HepG2 (cell line): ENCODE measurements at regions not wholly inside any gene's neighbourhood (a gene's known extent, or its start where the extent isn't known, plus 50 kb on each side); places are given as distances from the start of the nearest gene placed in this dataset.

Experiments used
- ATAC-seq: fragments of 200-7000 bp; cut with Tn5 transposase; 3 replicates; pipeline ENCODE4 v1.9.1; 2020; ENCODE audit warnings: mild to moderate bottlenecking, moderate library complexity
- BruUV-seq: library from RNA; stranded (reverse); fragments of 400-500 nt; replicated peaks from 2 replicates; lab custom pipeline; 2021; lab: Mats Ljungman, UMichigan
- CTCF ChIA-PET: fragments of 300-600 bp; formaldehyde crosslinking; extraction: SDS; loops from one replicate; lab custom pipeline; 2021; ENCODE audit warnings: low total read pairs, inconsistent platforms, low intra/inter-chr PET ratio; lab: Yijun Ruan, JAX
- POLR2A ChIA-PET: fragments of 350-600 bp; sonication (Branson Sonifier 250); formaldehyde crosslinking; loops from one replicate; lab custom pipeline; 2020; ENCODE audit warnings: antibody characterized with exemption, inconsistent platforms; lab: Yijun Ruan, JAX
- DNase-seq: peaks from one replicate; pipeline ENCODE4 v3.0.0-alpha.2; 2015; ENCODE audit warnings: low spot score
- FAIRE-seq: peaks from 3 replicates; lab custom pipeline; 2011; peaks lifted over from hg19 to GRCh38; lab: Jason Lieb, UNC
- H2AFZ ChIP-seq: one replicate; pipeline ENCODE4 v1.6.1; 2011; ENCODE audit warnings: low read length, inconsistent platforms
- H3K27ac ChIP-seq: fragments of 300-600 bp; 3 replicates; pipeline ENCODE4 v1.8.0; 2011; ENCODE audit warnings: mixed run types, mild to moderate bottlenecking, mixed read lengths, low read length, inconsistent platforms; ENCODE audit not compliant: insufficient read depth; ENCODE audit errors: extremely low read length
- H3K27me3 ChIP-seq, 2 experiments: fragments of 200-600 bp in 1 of 2; 2 replicates in 1 of 2; 3 replicates in 1 of 2; pipeline versions ENCODE4 v1.6.0 to v1.8.0; 2011; ENCODE audit warnings: low read length in 2 of 2, mild to moderate bottlenecking in 2 of 2, moderate library complexity in 2 of 2, inconsistent platforms in 1 of 2; ENCODE audit not compliant: insufficient read depth in 2 of 2, control insufficient read depth in 1 of 2
- H3K36me3 ChIP-seq, 2 experiments: fragments of 200-600 bp in 1 of 2; replicated peaks in 1 of 2; 2 replicates in 1 of 2; 3 replicates in 1 of 2; pipeline versions ENCODE4 v1.5.1 to v1.8.0; 2011; ENCODE audit warnings: low read length in 2 of 2, inconsistent platforms in 1 of 2; ENCODE audit not compliant: insufficient read depth in 2 of 2, control insufficient read depth in 1 of 2
- H3K4me1 ChIP-seq: 2 replicates; pipeline ENCODE4 v1.5.1; 2012; ENCODE audit warnings: low read length, inconsistent platforms; ENCODE audit not compliant: insufficient read depth
- H3K4me2 ChIP-seq: 2 replicates; pipeline ENCODE4 v1.6.0; 2011; ENCODE audit warnings: low read depth, low read length, inconsistent platforms
- H3K4me3 ChIP-seq, 3 experiments: fragments of 200-600 bp in 1 of 3; sonication (generic), shearing (Covaris generic) in 1 of 3; replicated peaks in 1 of 3; 2 replicates each; pipeline ENCODE4 v1.5.1; 2011 to 2016; ENCODE audit warnings: low read length in 3 of 3, inconsistent platforms in 2 of 3, low read depth in 2 of 3, mild to moderate bottlenecking in 2 of 3, control low read depth in 1 of 3, mixed read lengths in 1 of 3; ENCODE audit not compliant: insufficient read depth in 1 of 3
- H3K79me2 ChIP-seq: one replicate; pipeline ENCODE4 v1.6.1; 2011; ENCODE audit warnings: low read length, inconsistent platforms; ENCODE audit not compliant: insufficient read depth
- H3K9ac ChIP-seq: 2 replicates; pipeline ENCODE4 v1.6.0; 2011; ENCODE audit warnings: mild to moderate bottlenecking, low read depth, low read length, inconsistent platforms; ENCODE audit not compliant: insufficient read depth
- H3K9me3 ChIP-seq: 2 replicates; pipeline ENCODE4 v1.5.1; 2012; ENCODE audit warnings: mild to moderate bottlenecking, low read length
- H4K20me1 ChIP-seq: 2 replicates; pipeline ENCODE4 v1.6.0; 2011; ENCODE audit warnings: inconsistent platforms, mild to moderate bottlenecking, low read length, moderate library complexity; ENCODE audit not compliant: insufficient read depth
- MBNL3 ChIP-seq: fragments of 250-450 bp; sonication (Bioruptor Pico); conservative IDR thresholded peaks from 2 replicates; pipeline ENCODE4 v1.8.0; 2022; ENCODE audit warnings: mild to moderate bottlenecking, inconsistent platforms
- MED8 ChIP-seq: sonication (generic); formaldehyde crosslinking; IDR thresholded peaks from 2 replicates; pipeline ENCODE4 v1.8.1; 2023; ENCODE audit warnings: mild to moderate bottlenecking, missing genetic modification reagents; ENCODE audit not compliant: insufficient replicate concordance
- SPEN ChIP-seq: sonication (generic); formaldehyde crosslinking; IDR thresholded peaks from 2 replicates; pipeline ENCODE4 v1.5.1; 2020; ENCODE audit warnings: low read depth, mild to moderate bottlenecking, missing genetic modification reagents
- ZNF205 ChIP-seq: IDR thresholded peaks from 2 replicates; pipeline ENCODE4 v1.6.1; 2018; ENCODE audit warnings: missing biosample characterization, missing genetic modification reagents
- ZNF605 ChIP-seq: sonication (generic); formaldehyde crosslinking; IDR thresholded peaks from 2 replicates; pipeline ENCODE4 v1.8.0; 2022; ENCODE audit warnings: mild to moderate bottlenecking, missing genetic modification reagents
- WGBS: methylation state at CpG from one replicate; pipeline ENCODE4 v1.1.6; 2017; ENCODE audit warnings: low lambda C conversion rate; 5-methylcytosine and 5-hydroxymethylcytosine counted together
- in situ Hi-C: cut with HindIII; loops from 2 replicates; pipeline ENCODE4 v1.10.0; 2017; ENCODE audit warnings: low pct_unique_long_range_greater_than_20kb; ENCODE audit not compliant: extremely low pct_ligation_motif_present
- intact Hi-C: fragments of 100-400 bp; cut with micrococcal nuclease; formaldehyde crosslinking; loops from one replicate; pipeline ENCODE4 v1.10.0; 2022; ENCODE audit not compliant: unreplicated experiment
- TF ChIP-seq, protein P1 (sequence below), 2 experiments: sonication (generic) in 1 of 2; formaldehyde crosslinking in 1 of 2; IDR thresholded peaks; 2 replicates each; pipeline versions ENCODE4 v1.6.1 to v1.9.0; 2014 to 2022; ENCODE audit warnings: antibody characterized with exemption in 1 of 2, borderline replicate concordance in 1 of 2, inconsistent platforms in 1 of 2, low read depth in 1 of 2, missing genetic modification reagents in 1 of 2
- TF ChIP-seq, protein P2 (sequence below): sonication (generic); formaldehyde crosslinking; IDR thresholded peaks from 2 replicates; pipeline ENCODE4 v1.5.0; 2020; ENCODE audit warnings: missing genetic modification reagents
- TF ChIP-seq, protein P3 (sequence below): sonication (generic); formaldehyde crosslinking; IDR thresholded peaks from 2 replicates; pipeline ENCODE4 v1.5.0; 2020; ENCODE audit warnings: mild to moderate bottlenecking, missing genetic modification reagents

DNA sequence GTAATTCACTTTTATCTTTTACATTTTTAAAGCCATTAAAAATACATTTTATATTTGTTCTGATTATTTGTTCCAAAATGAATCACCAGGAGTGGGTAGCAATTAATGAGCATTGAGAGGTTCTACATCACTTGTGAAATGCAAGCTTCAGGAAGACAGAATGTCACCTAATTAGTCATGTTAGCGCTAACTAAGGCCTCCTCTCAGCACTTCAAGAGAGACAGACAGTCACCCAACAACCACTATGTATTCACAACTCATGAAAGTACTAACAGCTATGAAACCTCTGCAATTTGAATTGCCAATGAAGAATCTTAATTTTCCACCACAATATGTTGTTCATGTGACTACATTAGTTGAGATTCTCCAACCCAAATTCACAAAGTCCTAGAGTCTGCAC is 611.0 kb downstream of the KCNJ3 start:
- FAIRE-seq = no peak

More for the DNA sequence above, 611.0 kb downstream of the KCNJ3 start:
- Histone ChIP-seq H3K4me2 (no peak overlapping the region), H4K20me1 (no peaks in the 10 kb centered on the region), H3K4me3 (no peak overlapping the region), H2AFZ (no peak overlapping the region), H3K9me3 (no peaks in the 10 kb centered on the region), H3K79me2 (no peaks in the 10 kb centered on the region), H3K27me3 (no peaks in the 10 kb centered on the region), H3K9ac (no peak overlapping the region), H3K4me1 (no peaks in the 10 kb centered on the region), H3K27ac (no peak overlapping the region), H3K36me3 (no peaks in the 10 kb centered on the region)
- intact Hi-C loops (no loop called here), in situ Hi-C loops (loop anchor here (10.0 kb wide), 1 partner anchor 685 kb away; no protein-coding TSS in a partner anchor)
- no TSS peak for BruUV-seq
- no peak for TF ChIP-seq SPEN
- no peak for TF ChIP-seq ZNF605 (CRISPR knock-in tag)
- TF ChIP-seq, protein P1, sequence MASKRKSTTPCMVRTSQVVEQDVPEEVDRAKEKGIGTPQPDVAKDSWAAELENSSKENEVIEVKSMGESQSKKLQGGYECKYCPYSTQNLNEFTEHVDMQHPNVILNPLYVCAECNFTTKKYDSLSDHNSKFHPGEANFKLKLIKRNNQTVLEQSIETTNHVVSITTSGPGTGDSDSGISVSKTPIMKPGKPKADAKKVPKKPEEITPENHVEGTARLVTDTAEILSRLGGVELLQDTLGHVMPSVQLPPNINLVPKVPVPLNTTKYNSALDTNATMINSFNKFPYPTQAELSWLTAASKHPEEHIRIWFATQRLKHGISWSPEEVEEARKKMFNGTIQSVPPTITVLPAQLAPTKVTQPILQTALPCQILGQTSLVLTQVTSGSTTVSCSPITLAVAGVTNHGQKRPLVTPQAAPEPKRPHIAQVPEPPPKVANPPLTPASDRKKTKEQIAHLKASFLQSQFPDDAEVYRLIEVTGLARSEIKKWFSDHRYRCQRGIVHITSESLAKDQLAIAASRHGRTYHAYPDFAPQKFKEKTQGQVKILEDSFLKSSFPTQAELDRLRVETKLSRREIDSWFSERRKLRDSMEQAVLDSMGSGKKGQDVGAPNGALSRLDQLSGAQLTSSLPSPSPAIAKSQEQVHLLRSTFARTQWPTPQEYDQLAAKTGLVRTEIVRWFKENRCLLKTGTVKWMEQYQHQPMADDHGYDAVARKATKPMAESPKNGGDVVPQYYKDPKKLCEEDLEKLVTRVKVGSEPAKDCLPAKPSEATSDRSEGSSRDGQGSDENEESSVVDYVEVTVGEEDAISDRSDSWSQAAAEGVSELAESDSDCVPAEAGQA (IDR thresholded peaks at IDR 0.05; ENCODE audit: low read depth) = no peak
- TF ChIP-seq, protein P1 (CRISPR knock-in tag; IDR thresholded peaks at IDR 0.05; ENCODE audit: borderline replicate concordance) = no peak
- TF ChIP-seq MED8 (CRISPR knock-in tag) = no peak
- TF ChIP-seq MBNL3 (CRISPR knock-in tag) = no peak
- TF ChIP-seq ZNF205 = no peak
- TF ChIP-seq, protein P2, sequence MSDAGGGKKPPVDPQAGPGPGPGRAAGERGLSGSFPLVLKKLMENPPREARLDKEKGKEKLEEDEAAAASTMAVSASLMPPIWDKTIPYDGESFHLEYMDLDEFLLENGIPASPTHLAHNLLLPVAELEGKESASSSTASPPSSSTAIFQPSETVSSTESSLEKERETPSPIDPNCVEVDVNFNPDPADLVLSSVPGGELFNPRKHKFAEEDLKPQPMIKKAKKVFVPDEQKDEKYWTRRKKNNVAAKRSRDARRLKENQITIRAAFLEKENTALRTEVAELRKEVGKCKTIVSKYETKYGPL = no peak
- TF ChIP-seq, protein P3, sequence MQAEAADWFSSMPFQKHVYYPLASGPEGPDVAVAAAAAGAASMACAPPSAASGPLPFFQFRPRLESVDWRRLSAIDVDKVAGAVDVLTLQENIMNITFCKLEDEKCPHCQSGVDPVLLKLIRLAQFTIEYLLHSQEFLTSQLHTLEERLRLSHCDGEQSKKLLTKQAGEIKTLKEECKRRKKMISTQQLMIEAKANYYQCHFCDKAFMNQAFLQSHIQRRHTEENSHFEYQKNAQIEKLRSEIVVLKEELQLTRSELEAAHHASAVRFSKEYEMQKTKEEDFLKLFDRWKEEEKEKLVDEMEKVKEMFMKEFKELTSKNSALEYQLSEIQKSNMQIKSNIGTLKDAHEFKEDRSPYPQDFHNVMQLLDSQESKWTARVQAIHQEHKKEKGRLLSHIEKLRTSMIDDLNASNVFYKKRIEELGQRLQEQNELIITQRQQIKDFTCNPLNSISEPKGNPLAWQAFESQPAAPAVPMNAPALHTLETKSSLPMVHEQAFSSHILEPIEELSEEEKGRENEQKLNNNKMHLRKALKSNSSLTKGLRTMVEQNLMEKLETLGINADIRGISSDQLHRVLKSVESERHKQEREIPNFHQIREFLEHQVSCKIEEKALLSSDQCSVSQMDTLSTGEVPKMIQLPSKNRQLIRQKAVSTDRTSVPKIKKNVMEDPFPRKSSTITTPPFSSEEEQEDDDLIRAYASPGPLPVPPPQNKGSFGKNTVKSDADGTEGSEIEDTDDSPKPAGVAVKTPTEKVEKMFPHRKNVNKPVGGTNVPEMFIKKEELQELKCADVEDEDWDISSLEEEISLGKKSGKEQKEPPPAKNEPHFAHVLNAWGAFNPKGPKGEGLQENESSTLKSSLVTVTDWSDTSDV = no peak
- POLR2A ChIA-PET = no interaction called here
- ATAC-seq (no peak), DNase-seq (no peak)
- CTCF ChIA-PET = interaction anchor here (1.8 kb wide), 1 partner anchor 686 kb away, joined by 8 read pairs; no protein-coding TSS in a partner anchor
- WGBS = 25% methylated on average over 1 of the region's 1 CpG
